Body of pancreas (tissue), 4 donors: ENCODE measurements at regions not wholly inside any gene's neighbourhood (a gene's known extent, or its start where the extent isn't known, plus 50 kb on each side); places are given as distances from the start of the nearest gene placed in this dataset.

Experiments used
- ATAC-seq: fragments of 150-250 bp; one replicate; pipeline ENCODE4 v1.9.1; 2016
- DNase-seq, 4 donors: peaks; one replicate each; pipeline ENCODE4 v3.0.0-alpha.2; 2019
- H3K27ac ChIP-seq, 4 donors: fragments of 200-600 bp; sonication (generic); 1 replicate in 3 of 4; 2 replicates in 1 of 4; pipeline versions ENCODE4 v1.5.1 to v1.6.1; 2016 to 2019; ENCODE audit warnings: mild to moderate bottlenecking in 1 of 4, mixed read lengths in 1 of 4, moderate library complexity in 1 of 4
- H3K27me3 ChIP-seq, 2 donors: fragments of 200-600 bp; sonication (generic); one replicate each; pipeline ENCODE4 v1.6.0; 2016; ENCODE audit warnings: mild to moderate bottlenecking in 1 of 2
- H3K36me3 ChIP-seq, 2 donors: fragments of 200-600 bp; sonication (generic); replicated peaks in 1 of 2; 2 replicates each; pipeline ENCODE4 v1.5.1; 2016; ENCODE audit warnings: low read depth in 2 of 2; ENCODE audit not compliant: insufficient read depth in 1 of 2
- H3K4me1 ChIP-seq: fragments of 200-600 bp; sonication (generic); one replicate; pipeline ENCODE4 v1.6.0; 2016
- H3K4me3 ChIP-seq, 2 donors: fragments of 200-600 bp; sonication (generic); 1 replicate in 1 of 2; 2 replicates in 1 of 2; pipeline ENCODE4 v1.5.1; 2016 to 2019
- H3K9me3 ChIP-seq, 3 donors: fragments of 200-600 bp; sonication (generic); 1 replicate in 2 of 3; 2 replicates in 1 of 3; pipeline ENCODE4 v1.5.1; 2016
- CTCF ChIP-seq, 7 experiments: fragments of 450-650 bp in 4 of 7; fragments of 200-600 bp in 3 of 7; sonication (generic) in 3 of 7; IDR thresholded peaks; one replicate each; pipeline ENCODE4 v1.5.1; 2016 to 2019; ENCODE audit warnings: antibody characterized with exemption in 7 of 7
- POLR2A ChIP-seq, 3 donors: fragments of 450-650 bp; IDR thresholded peaks; one replicate each; pipeline ENCODE4 v1.6.1; 2016; ENCODE audit warnings: antibody characterized with exemption in 3 of 3, mild to moderate bottlenecking in 2 of 3
- WGBS, 2 donors: methylation state at CpG; one replicate each; pipeline ENCODE4 v1.1.5; 2017; 5-methylcytosine and 5-hydroxymethylcytosine counted together
- intact Hi-C: fragments of 100-400 bp; cut with DNase I; formaldehyde crosslinking; loops from one replicate; pipeline ENCODE4 v1.15.1; 2023

GRCh38 chr3:26963361-26963743, 340.8 kb downstream of the LRRC3B start:
- ATAC-seq, result no peak
- no peak overlapping the region for H3K27ac ChIP-seq
- H3K4me1 ChIP-seq, result no peaks in the 10 kb centered on the region
- WGBS, 2 donors, result 83 to 87% methylated on average over 5 of the region's 5 CpGs
- no peak for DNase-seq
- H3K9me3 ChIP-seq, result peaks cover 0 to 4% (median 0%) of the 10 kb centered on the region in 3 donors
- TF ChIP-seq CTCF (IDR thresholded peaks at IDR 0.05) (no peak), POLR2A (IDR thresholded peaks at IDR 0.05) (no peak)
- intact Hi-C loops, result no loop called here
- H3K27me3 ChIP-seq, result no peaks in the 10 kb centered on the region
- no peak overlapping the region for H3K4me3 ChIP-seq
- H3K36me3 ChIP-seq, result no peaks in the 10 kb centered on the region

GRCh38 chr3:26964313-26964712, 341.7 kb downstream of the LRRC3B start:
- H3K27me3 ChIP-seq, result no peaks in the 10 kb centered on the region
- no peak overlapping the region for H3K27ac ChIP-seq
- DNase-seq, result no peak
- peaks cover 0 to 4% (median 0%) of the 10 kb centered on the region in 3 donors for H3K9me3 ChIP-seq
- intact Hi-C loops, result no loop called here
- H3K4me1 ChIP-seq, result no peaks in the 10 kb centered on the region
- no peak overlapping the region for H3K4me3 ChIP-seq
- no peaks in the 10 kb centered on the region for H3K36me3 ChIP-seq
- no peak for ATAC-seq
- TF ChIP-seq POLR2A (IDR thresholded peaks at IDR 0.05) (no peak), CTCF (IDR thresholded peaks at IDR 0.05) (no peak)

DNA sequence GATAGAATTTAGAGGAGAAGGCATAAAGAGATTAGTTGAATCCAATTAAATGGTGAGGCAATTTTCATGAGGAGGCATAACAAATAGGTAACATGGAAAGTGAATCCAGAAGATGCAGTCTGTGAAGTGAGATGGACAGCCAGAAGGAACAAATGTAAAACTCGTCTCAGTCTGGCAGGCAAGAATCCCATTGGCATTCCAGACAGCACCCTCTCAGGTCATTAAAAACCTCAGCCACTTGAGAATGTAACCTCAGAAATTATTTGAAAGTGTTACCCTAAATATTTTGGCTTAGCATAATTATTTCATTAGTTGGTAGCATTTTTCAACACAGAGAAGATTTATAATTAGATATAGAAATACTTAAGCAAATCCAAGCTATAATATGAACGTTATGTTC, 342.3 kb downstream of the LRRC3B start:
- 78% methylated on average over 2 of the region's 2 CpGs for WGBS, 2 donors
- Histone ChIP-seq H3K36me3 (no peaks in the 10 kb centered on the region), H3K4me1 (no peaks in the 10 kb centered on the region), H3K4me3 (no peak overlapping the region), H3K27ac (no peak overlapping the region), H3K27me3 (no peaks in the 10 kb centered on the region), H3K9me3 (peaks cover 0 to 4% (median 0%) of the 10 kb centered on the region in 3 donors)
- TF ChIP-seq POLR2A (IDR thresholded peaks at IDR 0.05) (no peak), CTCF (IDR thresholded peaks at IDR 0.05) (no peak)
- DNase-seq, result no peak
- no peak for ATAC-seq
- intact Hi-C loops, result no loop called here

DNA sequence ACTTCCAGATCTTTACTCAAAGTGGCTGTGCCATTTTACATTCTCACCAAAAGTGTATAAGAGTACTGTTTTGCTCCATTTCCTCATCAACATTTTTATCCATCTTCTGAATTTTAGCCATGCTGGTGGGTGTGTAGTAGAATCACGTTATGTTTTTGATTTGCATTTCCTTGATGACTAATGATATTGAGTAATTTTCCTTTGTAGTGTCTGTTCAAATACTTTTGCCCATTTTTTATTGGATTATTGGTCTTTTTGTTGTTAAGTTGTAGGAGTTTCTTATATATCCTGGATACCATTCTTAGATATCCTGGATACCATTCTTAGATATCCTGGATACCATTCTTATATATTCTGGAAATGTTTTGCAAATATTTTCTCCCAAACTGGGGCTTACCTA, 344.9 kb downstream of the LRRC3B start:
- TF ChIP-seq CTCF (IDR thresholded peaks at IDR 0.05), result no peak
- no peak for TF ChIP-seq POLR2A (IDR thresholded peaks at IDR 0.05)
- H3K27me3 ChIP-seq, result no peaks in the 10 kb centered on the region
- H3K9me3 ChIP-seq, result peaks cover 0 to 4% (median 0%) of the 10 kb centered on the region in 3 donors
- intact Hi-C loops, result no loop called here
- no peak overlapping the region for H3K4me3 ChIP-seq
- H3K4me1 ChIP-seq, result no peaks in the 10 kb centered on the region
- ATAC-seq (no peak), DNase-seq (no peak)
- H3K27ac ChIP-seq, result no peak overlapping the region
- H3K36me3 ChIP-seq, result no peaks in the 10 kb centered on the region
- 65 to 80% methylated on average over 1 of the region's 1 CpG for WGBS, 2 donors

- TF ChIP-seq POLR2A (IDR thresholded peaks at IDR 0.05) (no peak), CTCF (IDR thresholded peaks at IDR 0.05) (no peak)
- no peaks in the 10 kb centered on the region for H3K9me3 ChIP-seq
- H3K27ac ChIP-seq, result no peak overlapping the region
- 51 to 56% methylated on average over 4 of the region's 4 CpGs for WGBS, 2 donors
- ATAC-seq, result no peak
- intact Hi-C loops, result no loop called here
- no peaks in the 10 kb centered on the region for H3K36me3 ChIP-seq
- H3K27me3 ChIP-seq, result no peaks in the 10 kb centered on the region
- no peak for DNase-seq
- no peak overlapping the region for H3K4me3 ChIP-seq
- no peaks in the 10 kb centered on the region for H3K4me1 ChIP-seq
Measured at GRCh38 chr3:26984416-26985390, 362.1 kb downstream of the LRRC3B start.
